GM23248 (cell line): ENCODE measurements at regions not wholly inside any gene's neighbourhood (a gene's known extent, or its start where the extent isn't known, plus 50 kb on each side); places are given as distances from the start of the nearest gene placed in this dataset.

Experiments used
- EZH2 ChIP-seq: fragments of 200-600 bp; sonication (generic); IDR thresholded peaks from 2 replicates; pipeline ENCODE4 v1.6.1; 2018; ENCODE audit warnings: antibody characterized with exemption, mild to moderate bottlenecking; ENCODE audit not compliant: insufficient read depth, poor library complexity, severe bottlenecking
- EZH2phosphoT487 ChIP-seq: fragments of 200-600 bp; sonication (generic); IDR thresholded peaks from 2 replicates; pipeline ENCODE4 v1.6.1; 2018; ENCODE audit warnings: antibody characterized with exemption, moderate library complexity, mild to moderate bottlenecking, low read depth; ENCODE audit not compliant: insufficient read depth

DNA sequence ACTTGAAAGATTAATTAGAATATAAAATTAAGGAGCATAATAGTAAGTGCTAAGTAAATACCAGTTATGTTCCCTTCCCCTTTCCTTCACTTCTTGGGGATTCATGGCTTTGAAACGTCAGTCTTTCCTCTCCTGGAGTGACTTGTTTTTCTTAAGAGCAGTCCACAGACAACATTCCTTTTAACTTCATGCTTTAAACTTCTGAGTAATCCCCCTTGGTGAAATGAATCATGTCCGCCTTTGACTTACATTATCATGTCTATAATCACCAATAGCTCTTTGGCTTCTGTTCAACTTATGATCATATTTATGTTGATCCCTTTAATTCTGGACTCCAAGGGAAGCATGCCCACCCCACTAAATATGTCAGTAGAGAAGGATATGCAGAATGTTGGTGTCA lies 1012.1 kb upstream of the SLIT2 start:
- TF ChIP-seq EZH2phosphoT487 (no peak), EZH2 (no peak)
